ENCODE measurements at regions not wholly inside any gene's neighbourhood (a gene's known extent, or its start where the extent isn't known, plus 50 kb on each side); places are given as distances from the start of the nearest gene placed in this dataset.

GRCh38 chr7:18290865-18291264, 204.7 kb upstream of the HDAC9 start:
- no peaks in the 10 kb centered on the region for H3K27me3 ChIP-seq (ENCODE audit: control insufficient read depth in 5 of 5, insufficient read depth in 4 of 5, low read length in 5 of 5)
- H3K27ac ChIP-seq (ENCODE audit: low read depth, low read length), result peak overlapping the region; percentile 38
- H3K4me3 ChIP-seq (ENCODE audit: low read depth in 1 of 5, low read length in 5 of 5), result peak overlapping the region; percentile 31 to 55 (median 38)
- no peaks in the 10 kb centered on the region for H3K9me3 ChIP-seq (ENCODE audit: control insufficient read depth in 5 of 5, low read length in 5 of 5)
- H3K36me3 ChIP-seq (ENCODE audit: control insufficient read depth in 5 of 5, insufficient read depth in 5 of 5, low read length in 5 of 5), result no peaks in the 10 kb centered on the region
- peaks cover 0 to 13% (median 0%) of the 10 kb centered on the region in 5 donors for H3K4me1 ChIP-seq (ENCODE audit: control insufficient read depth in 5 of 5, insufficient read depth in 5 of 5, low read length in 5 of 5)
- H3K9ac ChIP-seq (ENCODE audit: low read length in 5 of 5), result peak overlapping the region in 2 of 5 donors; percentile 48

- Histone ChIP-seq H3K9ac (ENCODE audit: low read length in 5 of 5) (no peak overlapping the region), H3K27me3 (ENCODE audit: control insufficient read depth in 5 of 5, insufficient read depth in 4 of 5, low read length in 5 of 5) (no peaks in the 10 kb centered on the region), H3K9me3 (ENCODE audit: control insufficient read depth in 5 of 5, low read length in 5 of 5) (no peaks in the 10 kb centered on the region), H3K27ac (ENCODE audit: low read depth, low read length) (no peak overlapping the region), H3K36me3 (ENCODE audit: control insufficient read depth in 5 of 5, insufficient read depth in 5 of 5, low read length in 5 of 5) (no peaks in the 10 kb centered on the region), H3K4me1 (ENCODE audit: control insufficient read depth in 5 of 5, insufficient read depth in 5 of 5, low read length in 5 of 5) (peaks cover 0 to 13% (median 0%) of the 10 kb centered on the region in 5 donors), H3K4me3 (ENCODE audit: low read depth in 1 of 5, low read length in 5 of 5) (peak overlapping the region in 2 of 5 donors; percentile 23 to 30)
These were observed 203.0 kb upstream of the HDAC9 start for GRCh38 chr7:18292584-18292983.

GRCh38 chr7:18293759-18294158, 201.8 kb upstream of the HDAC9 start:
- Histone ChIP-seq H3K4me3 (ENCODE audit: low read depth in 1 of 5, low read length in 5 of 5) (no peak overlapping the region), H3K36me3 (ENCODE audit: control insufficient read depth in 5 of 5, insufficient read depth in 5 of 5, low read length in 5 of 5) (no peaks in the 10 kb centered on the region), H3K9ac (ENCODE audit: low read length in 5 of 5) (no peak overlapping the region), H3K27me3 (ENCODE audit: control insufficient read depth in 5 of 5, insufficient read depth in 4 of 5, low read length in 5 of 5) (no peaks in the 10 kb centered on the region), H3K9me3 (ENCODE audit: control insufficient read depth in 5 of 5, low read length in 5 of 5) (no peaks in the 10 kb centered on the region), H3K4me1 (ENCODE audit: control insufficient read depth in 5 of 5, insufficient read depth in 5 of 5, low read length in 5 of 5) (peaks cover 0 to 13% (median 0%) of the 10 kb centered on the region in 5 donors), H3K27ac (ENCODE audit: low read depth, low read length) (no peak overlapping the region)

GRCh38 chr7:18294411-18294810, 201.1 kb upstream of the HDAC9 start:
- Histone ChIP-seq H3K4me3 (ENCODE audit: low read depth in 1 of 5, low read length in 5 of 5) (no peak overlapping the region), H3K27me3 (ENCODE audit: control insufficient read depth in 5 of 5, insufficient read depth in 4 of 5, low read length in 5 of 5) (no peaks in the 10 kb centered on the region), H3K36me3 (ENCODE audit: control insufficient read depth in 5 of 5, insufficient read depth in 5 of 5, low read length in 5 of 5) (no peaks in the 10 kb centered on the region), H3K4me1 (ENCODE audit: control insufficient read depth in 5 of 5, insufficient read depth in 5 of 5, low read length in 5 of 5) (peaks cover 0 to 13% (median 0%) of the 10 kb centered on the region in 5 donors), H3K27ac (ENCODE audit: low read depth, low read length) (no peak overlapping the region), H3K9ac (ENCODE audit: low read length in 5 of 5) (no peak overlapping the region), H3K9me3 (ENCODE audit: control insufficient read depth in 5 of 5, low read length in 5 of 5) (no peaks in the 10 kb centered on the region)

- Histone ChIP-seq H3K36me3 (ENCODE audit: control insufficient read depth in 5 of 5, insufficient read depth in 5 of 5, low read length in 5 of 5) (no peaks in the 10 kb centered on the region), H3K4me1 (ENCODE audit: control insufficient read depth in 5 of 5, insufficient read depth in 5 of 5, low read length in 5 of 5) (peaks cover 0 to 12% (median 0%) of the 10 kb centered on the region in 5 donors), H3K9me3 (ENCODE audit: control insufficient read depth in 5 of 5, low read length in 5 of 5) (no peaks in the 10 kb centered on the region), H3K9ac (ENCODE audit: low read length in 5 of 5) (no peak overlapping the region), H3K27ac (ENCODE audit: low read depth, low read length) (no peak overlapping the region), H3K4me3 (ENCODE audit: low read depth in 1 of 5, low read length in 5 of 5) (no peak overlapping the region), H3K27me3 (ENCODE audit: control insufficient read depth in 5 of 5, insufficient read depth in 4 of 5, low read length in 5 of 5) (no peaks in the 10 kb centered on the region)
These were observed 199.6 kb upstream of the HDAC9 start for GRCh38 chr7:18295781-18296423.

GRCh38 chr7:18302097-18302496, 193.5 kb upstream of the HDAC9 start:
- no peak overlapping the region for H3K9ac ChIP-seq (ENCODE audit: low read length in 5 of 5)
- no peak overlapping the region for H3K4me3 ChIP-seq (ENCODE audit: low read depth in 1 of 5, low read length in 5 of 5)
- no peaks in the 10 kb centered on the region for H3K27me3 ChIP-seq (ENCODE audit: control insufficient read depth in 5 of 5, insufficient read depth in 4 of 5, low read length in 5 of 5)
- no peaks in the 10 kb centered on the region for H3K36me3 ChIP-seq (ENCODE audit: control insufficient read depth in 5 of 5, insufficient read depth in 5 of 5, low read length in 5 of 5)
- H3K27ac ChIP-seq (ENCODE audit: low read depth, low read length), result no peak overlapping the region
- H3K4me1 ChIP-seq (ENCODE audit: control insufficient read depth in 5 of 5, insufficient read depth in 5 of 5, low read length in 5 of 5), result peaks cover 0 to 3% (median 0%) of the 10 kb centered on the region in 5 donors
- H3K9me3 ChIP-seq (ENCODE audit: control insufficient read depth in 5 of 5, low read length in 5 of 5), result no peaks in the 10 kb centered on the region

GRCh38 chr7:18305866-18306265, 189.7 kb upstream of the HDAC9 start:
- peaks cover 0 to 3% (median 0%) of the 10 kb centered on the region in 5 donors for H3K4me1 ChIP-seq (ENCODE audit: control insufficient read depth in 5 of 5, insufficient read depth in 5 of 5, low read length in 5 of 5)
- no peak overlapping the region for H3K27ac ChIP-seq (ENCODE audit: low read depth, low read length)
- H3K27me3 ChIP-seq (ENCODE audit: control insufficient read depth in 5 of 5, insufficient read depth in 4 of 5, low read length in 5 of 5), result no peaks in the 10 kb centered on the region
- no peaks in the 10 kb centered on the region for H3K9me3 ChIP-seq (ENCODE audit: control insufficient read depth in 5 of 5, low read length in 5 of 5)
- no peak overlapping the region for H3K4me3 ChIP-seq (ENCODE audit: low read depth in 1 of 5, low read length in 5 of 5)
- no peaks in the 10 kb centered on the region for H3K36me3 ChIP-seq (ENCODE audit: control insufficient read depth in 5 of 5, insufficient read depth in 5 of 5, low read length in 5 of 5)
- no peak overlapping the region for H3K9ac ChIP-seq (ENCODE audit: low read length in 5 of 5)

GRCh38 chr7:18306696-18307095, 188.9 kb upstream of the HDAC9 start:
- Histone ChIP-seq H3K9ac (ENCODE audit: low read length in 5 of 5) (no peak overlapping the region), H3K9me3 (ENCODE audit: control insufficient read depth in 5 of 5, low read length in 5 of 5) (no peaks in the 10 kb centered on the region), H3K27ac (ENCODE audit: low read depth, low read length) (no peak overlapping the region), H3K27me3 (ENCODE audit: control insufficient read depth in 5 of 5, insufficient read depth in 4 of 5, low read length in 5 of 5) (no peaks in the 10 kb centered on the region), H3K36me3 (ENCODE audit: control insufficient read depth in 5 of 5, insufficient read depth in 5 of 5, low read length in 5 of 5) (no peaks in the 10 kb centered on the region), H3K4me1 (ENCODE audit: control insufficient read depth in 5 of 5, insufficient read depth in 5 of 5, low read length in 5 of 5) (peaks cover 0 to 3% (median 0%) of the 10 kb centered on the region in 5 donors), H3K4me3 (ENCODE audit: low read depth in 1 of 5, low read length in 5 of 5) (no peak overlapping the region)

- Histone ChIP-seq H3K27me3 (ENCODE audit: control insufficient read depth in 5 of 5, insufficient read depth in 4 of 5, low read length in 5 of 5) (no peaks in the 10 kb centered on the region), H3K9me3 (ENCODE audit: control insufficient read depth in 5 of 5, low read length in 5 of 5) (no peaks in the 10 kb centered on the region), H3K4me3 (ENCODE audit: low read depth in 1 of 5, low read length in 5 of 5) (no peak overlapping the region), H3K9ac (ENCODE audit: low read length in 5 of 5) (no peak overlapping the region), H3K27ac (ENCODE audit: low read depth, low read length) (no peak overlapping the region), H3K36me3 (ENCODE audit: control insufficient read depth in 5 of 5, insufficient read depth in 5 of 5, low read length in 5 of 5) (no peaks in the 10 kb centered on the region), H3K4me1 (ENCODE audit: control insufficient read depth in 5 of 5, insufficient read depth in 5 of 5, low read length in 5 of 5) (peaks cover 0 to 5% (median 0%) of the 10 kb centered on the region in 5 donors)
These were observed 186.6 kb upstream of the HDAC9 start for GRCh38 chr7:18308938-18309337.

- no peaks in the 10 kb centered on the region for H3K27me3 ChIP-seq (ENCODE audit: control insufficient read depth in 5 of 5, insufficient read depth in 4 of 5, low read length in 5 of 5)
- H3K9ac ChIP-seq (ENCODE audit: low read length in 5 of 5), result no peak overlapping the region
- H3K4me3 ChIP-seq (ENCODE audit: low read depth in 1 of 5, low read length in 5 of 5), result no peak overlapping the region
- H3K36me3 ChIP-seq (ENCODE audit: control insufficient read depth in 5 of 5, insufficient read depth in 5 of 5, low read length in 5 of 5), result no peaks in the 10 kb centered on the region
- H3K9me3 ChIP-seq (ENCODE audit: control insufficient read depth in 5 of 5, low read length in 5 of 5), result no peaks in the 10 kb centered on the region
- H3K4me1 ChIP-seq (ENCODE audit: control insufficient read depth in 5 of 5, insufficient read depth in 5 of 5, low read length in 5 of 5), result peaks cover 0 to 4% (median 0%) of the 10 kb centered on the region in 5 donors
- H3K27ac ChIP-seq (ENCODE audit: low read depth, low read length), result no peak overlapping the region
These were observed 183.1 kb upstream of the HDAC9 start for GRCh38 chr7:18312482-18312881.

Measured in subcutaneous abdominal adipose tissue (tissue), 5 donors.